Activated T-cell treated with anti-CD3 and anti-CD28 coated beads, Interleukin-2, amount 50 U/mL, for 72 hours (primary cell): ENCODE measurements at regions not wholly inside any gene's neighbourhood (a gene's known extent, or its start where the extent isn't known, plus 50 kb on each side); places are given as distances from the start of the nearest gene placed in this dataset.
"Not testable (repeated sequence)": the region's sequence is repeated elsewhere in the genome, so short reads cannot be mapped to it uniquely, and the experiment has no call there.

Experiments
- ATAC-seq, 2 donors: fragments of 150-1000 bp; cut with Tn5 transposase; replicated peaks in 1 of 2; 2 replicates each; pipeline ENCODE4 v1.10.0; 2021; ENCODE audit warnings: moderate library complexity in 2 of 2, mild to moderate bottlenecking in 1 of 2
- DNase-seq, 2 donors: peaks; one replicate each; pipeline ENCODE4 v3.0.0; 2021 to 2022; ENCODE audit warnings: mixed read lengths in 1 of 2
- H3K27ac Mint-ChIP-seq: one replicate; pipeline ENCODE4 v1.8.0; 2022; ENCODE audit warnings: mild to moderate bottlenecking, moderate library complexity, mixed read lengths
- H3K27me3 Mint-ChIP-seq: one replicate; pipeline ENCODE4 v1.8.0; 2022; ENCODE audit warnings: low read depth, mixed read lengths
- H3K36me3 Mint-ChIP-seq, 2 donors: one replicate each; pipeline ENCODE4 v1.8.0; 2022; ENCODE audit warnings: mixed read lengths in 2 of 2, mild to moderate bottlenecking in 1 of 2; ENCODE audit not compliant: insufficient read depth in 2 of 2
- H3K4me1 Mint-ChIP-seq: one replicate; pipeline ENCODE4 v1.8.0; 2022; ENCODE audit warnings: low read depth, mixed read lengths
- H3K4me3 Mint-ChIP-seq, 2 donors: one replicate each; pipeline ENCODE4 v1.8.0; 2022; ENCODE audit warnings: mild to moderate bottlenecking in 2 of 2, mixed read lengths in 2 of 2, moderate library complexity in 2 of 2
- H3K9me3 Mint-ChIP-seq, 2 donors: one replicate each; pipeline ENCODE4 v1.8.0; 2022; ENCODE audit warnings: mixed read lengths in 2 of 2

DNA sequence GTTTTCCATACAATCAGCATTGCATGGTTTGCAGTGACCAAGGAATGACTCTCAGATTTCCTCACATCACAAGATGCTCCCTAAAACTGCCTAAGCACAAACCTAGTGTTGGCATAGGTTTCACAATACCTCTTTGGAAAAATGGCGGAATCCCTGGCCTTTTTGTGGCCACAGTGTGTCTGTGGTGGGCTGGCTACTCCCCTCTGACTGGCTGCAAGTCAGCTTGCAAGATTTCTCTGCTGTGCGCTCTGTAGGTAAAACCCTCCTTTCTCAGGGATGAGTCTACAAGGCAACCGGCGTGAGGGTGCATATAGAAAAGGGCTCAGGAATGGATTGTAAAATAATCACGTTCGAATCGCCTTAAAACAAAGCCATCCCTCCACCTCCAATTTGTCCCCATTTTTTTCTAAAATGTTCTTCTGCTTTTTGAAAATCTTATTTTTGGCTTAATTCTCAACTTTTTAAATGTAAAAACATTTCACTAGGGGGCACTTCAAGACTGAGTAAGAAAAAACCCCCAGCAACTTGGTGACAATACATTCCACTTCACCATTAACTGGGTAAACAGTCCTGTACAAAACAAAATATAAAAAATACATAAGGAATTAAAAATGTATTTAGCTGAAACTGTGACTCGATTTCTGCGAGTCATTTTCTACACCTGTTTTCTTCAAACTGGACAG, 235.6 kb downstream of the STIM2 start:
- Mint-ChIP-seq H3K36me3 (no peaks in the 10 kb centered on the region), H3K27me3 (peaks cover 11% of the 10 kb centered on the region), H3K4me1 (no peaks in the 10 kb centered on the region), H3K9me3 (no peaks in the 10 kb centered on the region), H3K27ac (no peak overlapping the region), H3K4me3 (no peak overlapping the region)
- DNase-seq (no peak), ATAC-seq (no peak)

DNA sequence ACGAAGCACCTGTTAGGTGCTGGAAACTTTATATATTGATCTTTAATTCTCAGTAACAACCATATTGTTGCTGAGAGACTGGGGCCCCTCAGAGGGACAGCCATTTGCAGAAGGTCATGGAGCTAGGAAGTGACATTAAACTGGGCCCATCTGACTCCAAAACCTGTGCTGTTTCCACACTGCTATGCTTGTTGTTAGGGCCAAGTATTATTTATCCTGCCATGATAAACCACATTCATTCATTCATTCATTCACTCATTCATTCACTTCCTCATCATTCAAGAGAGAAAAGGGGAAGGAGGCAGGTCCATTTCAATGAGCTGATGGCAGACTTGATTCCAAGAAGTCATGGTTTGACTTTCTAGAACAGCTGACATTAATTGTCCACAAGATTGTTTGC, 237.4 kb downstream of the STIM2 start:
- H3K36me3 Mint-ChIP-seq, result no peaks in the 10 kb centered on the region
- no peak for DNase-seq
- H3K27me3 Mint-ChIP-seq, result peaks cover 11% of the 10 kb centered on the region
- H3K4me3 Mint-ChIP-seq, result no peak overlapping the region
- no peak overlapping the region for H3K27ac Mint-ChIP-seq
- no peaks in the 10 kb centered on the region for H3K9me3 Mint-ChIP-seq
- no peak for ATAC-seq
- H3K4me1 Mint-ChIP-seq, result no peaks in the 10 kb centered on the region

DNA sequence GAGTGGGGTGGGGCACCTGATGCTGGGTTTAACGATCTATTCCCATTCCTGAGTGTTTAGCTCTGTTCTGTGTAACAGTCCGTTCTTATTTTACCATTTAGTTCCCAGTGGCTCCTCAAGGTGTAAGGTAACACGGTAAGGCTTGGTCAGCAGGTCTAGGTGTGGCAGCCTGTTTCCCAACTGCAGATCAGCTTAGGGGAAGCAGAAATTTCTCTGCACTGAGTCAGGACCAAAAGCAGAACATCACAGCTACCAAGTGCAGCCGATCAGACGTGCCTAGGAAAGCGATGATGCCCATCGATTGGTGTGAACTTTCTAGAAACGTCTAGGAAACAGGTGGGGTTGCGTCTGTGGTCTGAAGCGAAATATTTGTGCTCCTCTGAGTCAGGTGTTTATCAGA, 240.1 kb downstream of the STIM2 start:
- Mint-ChIP-seq H3K36me3 (no peaks in the 10 kb centered on the region), H3K4me3 (no peak overlapping the region), H3K27me3 (peaks cover 22% of the 10 kb centered on the region), H3K27ac (no peak overlapping the region), H3K9me3 (no peaks in the 10 kb centered on the region), H3K4me1 (peaks cover 7% of the 10 kb centered on the region)
- ATAC-seq, result no peak
- no peak for DNase-seq

DNA sequence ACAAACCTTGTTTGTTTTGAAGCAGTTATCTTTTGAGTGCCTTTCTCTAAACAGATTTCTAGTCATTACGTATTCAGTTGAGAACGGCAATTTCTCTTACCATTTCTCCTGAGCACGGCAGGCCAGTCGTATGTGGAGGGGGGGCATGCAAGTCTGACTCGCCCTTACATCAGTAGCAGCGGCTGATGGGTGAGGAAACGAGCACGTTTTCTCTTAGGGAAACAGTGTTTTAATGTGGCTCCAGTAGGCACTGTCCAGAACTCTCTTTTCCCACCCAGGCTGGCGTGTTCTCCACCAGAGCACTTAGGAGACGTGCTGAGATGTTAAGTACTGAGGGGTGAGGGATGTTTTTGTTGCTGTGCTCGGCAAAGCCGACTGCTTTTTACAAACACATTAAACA, 240.5 kb downstream of the STIM2 start:
- no peaks in the 10 kb centered on the region for H3K9me3 Mint-ChIP-seq
- H3K4me1 Mint-ChIP-seq, result peaks cover 7% of the 10 kb centered on the region
- H3K27ac Mint-ChIP-seq, result no peak overlapping the region

DNA sequence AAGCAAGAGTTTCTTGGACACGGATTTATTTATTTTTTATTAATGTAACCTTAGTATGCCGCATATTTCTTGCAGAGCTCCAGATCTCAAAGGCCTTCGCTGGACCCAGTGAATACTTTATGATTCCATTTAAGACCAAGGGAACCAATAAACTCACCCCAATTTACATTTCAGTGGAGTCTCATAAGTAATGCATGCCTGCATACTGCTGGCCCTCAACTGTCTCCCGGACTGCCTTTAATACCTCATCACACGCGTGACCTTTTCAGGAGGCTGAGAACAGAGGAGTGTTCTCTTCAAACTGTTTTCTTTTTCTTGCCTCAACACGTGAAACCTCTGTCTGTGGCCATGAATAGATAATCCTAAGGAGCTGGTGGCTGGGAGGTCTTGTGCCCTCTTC, 240.9 kb downstream of the STIM2 start:
- no peak for DNase-seq
- Mint-ChIP-seq H3K4me1 (peaks cover 7% of the 10 kb centered on the region), H3K27ac (no peak overlapping the region), H3K36me3 (no peaks in the 10 kb centered on the region), H3K9me3 (no peaks in the 10 kb centered on the region), H3K27me3 (peaks cover 29% of the 10 kb centered on the region), H3K4me3 (no peak overlapping the region)
- no peak for ATAC-seq

More for the DNA sequence above, 240.5 kb downstream of the STIM2 start:
- DNase-seq (no peak), ATAC-seq (no peak)
- H3K27me3 Mint-ChIP-seq, result peaks cover 27% of the 10 kb centered on the region
- no peaks in the 10 kb centered on the region for H3K36me3 Mint-ChIP-seq
- no peak overlapping the region for H3K4me3 Mint-ChIP-seq

DNA sequence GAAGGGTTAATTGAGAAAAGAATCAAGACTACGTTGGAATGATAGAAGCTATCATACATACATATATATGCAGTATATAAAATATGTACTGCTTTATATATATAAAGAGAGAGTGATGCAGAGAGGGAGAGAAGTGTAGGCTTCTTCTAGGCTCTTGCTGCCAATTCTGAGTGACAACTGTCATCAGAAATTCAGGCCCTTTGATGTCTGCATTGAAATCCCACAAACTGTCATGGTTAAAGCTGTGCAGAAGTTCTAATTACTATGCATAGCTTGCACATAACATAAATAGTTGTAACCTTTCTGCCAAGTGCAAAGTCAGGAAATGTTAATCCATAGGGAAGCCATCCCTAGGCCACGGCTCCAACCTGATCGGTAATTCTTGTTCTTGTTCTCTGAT, 251.0 kb downstream of the STIM2 start:
- Mint-ChIP-seq H3K4me1 (no peaks in the 10 kb centered on the region), H3K4me3 (no peak overlapping the region), H3K9me3 (no peaks in the 10 kb centered on the region), H3K36me3 (no peaks in the 10 kb centered on the region), H3K27me3 (no peaks in the 10 kb centered on the region), H3K27ac (no peak overlapping the region)
- DNase-seq, result no peak
- no peak for ATAC-seq

DNA sequence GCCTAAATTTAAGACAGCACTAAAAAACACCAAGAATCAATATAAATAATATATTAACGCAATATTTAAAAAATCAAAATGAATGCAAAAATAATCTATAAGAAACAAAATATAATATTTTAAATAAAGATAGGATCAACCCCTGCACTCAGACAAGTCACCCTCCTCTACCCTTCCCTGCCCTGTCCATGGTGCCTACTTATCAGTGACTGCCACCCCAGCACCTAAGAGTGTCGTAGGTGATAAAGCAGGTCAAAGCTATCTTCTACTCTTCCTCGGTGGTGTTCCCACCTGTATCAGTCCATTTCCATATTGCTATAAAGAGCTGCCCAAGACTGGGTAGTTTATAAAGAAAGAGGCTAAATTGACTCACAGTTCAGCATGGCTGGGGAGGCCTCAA, 251.9 kb downstream of the STIM2 start:
- H3K4me3 Mint-ChIP-seq, result no peak overlapping the region
- no peak for ATAC-seq
- H3K27ac Mint-ChIP-seq, result no peak overlapping the region
- H3K27me3 Mint-ChIP-seq, result no peaks in the 10 kb centered on the region
- H3K9me3 Mint-ChIP-seq, result no peaks in the 10 kb centered on the region
- H3K36me3 Mint-ChIP-seq, result no peaks in the 10 kb centered on the region
- H3K4me1 Mint-ChIP-seq, result no peaks in the 10 kb centered on the region
- DNase-seq, result no peak

DNA sequence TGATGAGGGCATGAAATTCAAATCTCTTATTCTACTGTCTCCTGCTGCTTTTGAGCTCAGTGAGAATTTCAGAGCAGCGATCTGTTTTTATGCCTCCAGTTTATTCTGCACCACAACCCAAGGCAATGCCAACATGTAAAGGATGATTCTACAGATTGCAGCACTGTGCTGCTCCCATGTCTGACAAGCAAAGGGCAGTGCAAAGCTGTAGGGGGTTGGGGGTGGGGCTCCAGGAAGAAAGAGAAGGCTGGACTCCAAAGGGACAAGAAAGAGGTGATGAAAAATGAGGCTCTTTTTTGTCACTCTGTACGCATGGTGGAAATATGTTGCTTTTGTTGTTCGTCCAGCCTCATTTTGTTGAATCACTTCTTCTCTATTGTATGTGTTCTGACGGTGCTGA, 254.6 kb downstream of the STIM2 start:
- DNase-seq, result no peak
- ATAC-seq, result no peak

DNA sequence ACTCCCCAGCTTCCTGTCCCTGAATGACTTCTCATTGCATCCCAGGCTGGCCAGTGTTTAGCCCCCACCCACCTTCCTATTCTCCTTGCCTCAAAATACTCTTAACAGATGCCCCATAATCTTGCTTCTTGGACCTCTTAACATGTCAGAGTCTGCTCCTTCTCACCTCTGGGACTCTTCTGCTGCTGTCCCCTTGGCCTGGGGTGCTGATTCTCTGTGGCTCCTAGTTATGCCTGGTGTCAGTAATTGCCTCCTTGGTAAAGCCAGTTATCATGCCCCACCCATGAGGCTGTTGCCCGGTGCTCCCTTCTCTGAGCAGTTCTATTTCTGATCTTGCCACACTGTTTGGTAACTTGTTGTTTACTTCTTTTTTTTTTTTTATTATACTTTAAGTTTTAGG, 256.8 kb downstream of the STIM2 start:
- H3K4me3 Mint-ChIP-seq, result no peak overlapping the region
- no peak for ATAC-seq
- no peaks in the 10 kb centered on the region for H3K36me3 Mint-ChIP-seq
- H3K4me1 Mint-ChIP-seq, result no peaks in the 10 kb centered on the region
- no peak for DNase-seq
- H3K27me3 Mint-ChIP-seq, result no peaks in the 10 kb centered on the region
- peaks cover 0 to 1% of the 10 kb centered on the region in 2 donors for H3K9me3 Mint-ChIP-seq
- no peak overlapping the region for H3K27ac Mint-ChIP-seq

More for the DNA sequence above, 254.6 kb downstream of the STIM2 start:
- no peaks in the 10 kb centered on the region for H3K27me3 Mint-ChIP-seq
- no peaks in the 10 kb centered on the region for H3K36me3 Mint-ChIP-seq
- H3K27ac Mint-ChIP-seq, result no peak overlapping the region
- H3K9me3 Mint-ChIP-seq, result peaks cover 0 to 1% of the 10 kb centered on the region in 2 donors
- H3K4me3 Mint-ChIP-seq, result no peak overlapping the region
- no peaks in the 10 kb centered on the region for H3K4me1 Mint-ChIP-seq

DNA sequence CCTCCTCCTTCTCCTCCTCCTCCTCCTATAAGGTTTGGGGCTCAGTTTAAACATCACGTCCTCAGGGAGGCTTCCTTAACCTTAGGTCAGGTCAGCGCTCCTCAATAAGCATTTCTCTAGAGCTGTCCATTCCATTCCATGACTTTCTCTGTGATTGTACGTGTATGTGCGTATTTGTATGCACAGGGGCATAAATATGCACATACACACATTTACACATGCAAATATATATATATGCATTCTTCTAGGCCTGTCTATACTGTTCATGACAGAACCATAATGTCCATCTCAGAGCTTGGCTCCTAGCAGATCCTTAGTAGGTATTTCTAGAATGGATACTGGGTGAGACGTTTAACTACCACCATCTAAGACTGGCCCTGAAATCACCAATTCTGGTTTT, 258.6 kb downstream of the STIM2 start:
- Mint-ChIP-seq H3K27ac (no peak overlapping the region), H3K9me3 (peaks cover 0 to 1% of the 10 kb centered on the region in 2 donors)

DNA sequence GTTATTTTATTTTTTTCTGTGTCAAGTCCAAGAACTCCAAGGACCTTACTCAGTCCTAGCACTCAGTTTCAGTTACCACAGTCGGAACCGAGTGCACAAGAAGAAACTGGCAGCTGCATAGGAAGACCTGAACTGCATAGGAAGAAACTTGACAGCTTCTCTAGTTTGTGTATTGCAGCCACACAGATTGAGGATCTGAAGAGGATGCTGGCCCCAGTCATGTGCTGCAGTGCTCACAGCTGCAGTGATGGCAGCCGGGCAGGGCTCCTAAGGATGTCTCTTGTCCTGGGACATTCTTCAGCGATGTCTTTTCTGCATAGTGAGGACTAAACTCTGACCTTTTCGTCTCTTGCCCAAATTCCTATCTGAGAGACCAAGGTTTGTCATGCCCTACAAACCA, 261.2 kb downstream of the STIM2 start:
- Mint-ChIP-seq H3K27me3 (no peaks in the 10 kb centered on the region), H3K36me3 (no peaks in the 10 kb centered on the region), H3K9me3 (peaks cover 0 to 3% of the 10 kb centered on the region in 2 donors), H3K4me3 (no peak overlapping the region), H3K27ac (no peak overlapping the region), H3K4me1 (no peaks in the 10 kb centered on the region)
- DNase-seq, result no peak
- no peak for ATAC-seq

More for the DNA sequence above, 258.6 kb downstream of the STIM2 start:
- no peaks in the 10 kb centered on the region for H3K4me1 Mint-ChIP-seq
- no peaks in the 10 kb centered on the region for H3K27me3 Mint-ChIP-seq
- ATAC-seq, result no peak
- no peaks in the 10 kb centered on the region for H3K36me3 Mint-ChIP-seq
- no peak for DNase-seq
- H3K4me3 Mint-ChIP-seq, result no peak overlapping the region

DNA sequence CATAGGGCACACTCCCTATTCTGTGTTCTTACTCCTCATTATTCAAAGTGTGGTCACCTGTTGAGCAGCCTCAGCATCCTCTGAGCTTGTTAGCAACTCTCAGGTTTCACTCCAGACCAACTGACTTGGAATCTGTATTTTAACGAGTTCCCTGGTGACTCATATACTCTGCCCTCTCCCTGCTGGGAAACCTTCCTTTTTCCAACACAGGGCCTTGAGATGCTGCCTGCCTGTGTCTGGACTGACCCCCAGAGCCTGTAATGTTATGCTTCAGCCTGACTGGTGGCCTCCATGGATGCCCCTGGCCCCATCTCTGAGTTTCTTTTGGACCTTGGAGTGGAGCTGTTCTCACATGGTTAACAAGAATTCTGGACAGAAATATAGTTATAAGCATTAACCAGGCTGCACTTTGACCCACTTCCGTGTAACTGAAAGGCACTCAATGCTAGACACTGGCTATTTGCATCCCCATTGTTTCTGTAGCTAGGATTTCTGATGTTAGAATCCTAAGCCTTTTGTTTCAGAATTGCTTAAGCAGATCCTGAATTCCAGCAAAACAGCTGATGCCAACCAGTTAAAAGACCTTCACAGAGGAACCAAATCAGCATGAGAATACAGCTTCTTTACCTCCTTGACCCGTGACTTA, 262.6 kb downstream of the STIM2 start:
- Mint-ChIP-seq H3K4me1 (no peaks in the 10 kb centered on the region), H3K36me3 (no peaks in the 10 kb centered on the region), H3K4me3 (no peak overlapping the region), H3K27ac (no peak overlapping the region), H3K27me3 (no peaks in the 10 kb centered on the region), H3K9me3 (peaks cover 0 to 3% of the 10 kb centered on the region in 2 donors)
- no peak for ATAC-seq
- no peak for DNase-seq

DNA sequence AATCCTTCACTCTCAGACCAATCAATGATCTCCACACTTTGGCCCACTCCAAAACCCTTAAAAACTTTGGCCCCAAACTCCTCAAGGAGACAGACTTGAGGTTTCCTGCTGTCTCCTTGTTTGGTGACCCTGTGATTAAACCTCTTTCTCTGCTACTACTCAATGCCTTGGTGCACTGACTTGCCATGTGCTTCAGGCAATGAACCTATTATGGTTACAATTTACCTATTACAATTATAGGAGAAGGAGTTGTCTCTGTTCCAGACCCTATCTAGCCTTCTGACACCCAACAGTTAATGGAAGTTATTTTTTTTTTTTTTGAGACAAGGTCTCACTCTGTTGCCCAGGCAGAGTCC, 263.1 kb downstream of the STIM2 start:
- ATAC-seq, result no peak
- Mint-ChIP-seq H3K9me3 (peaks cover 0 to 3% of the 10 kb centered on the region in 2 donors), H3K4me3 (no peak overlapping the region), H3K27ac (no peak overlapping the region), H3K27me3 (peaks cover 4% of the 10 kb centered on the region), H3K4me1 (no peaks in the 10 kb centered on the region), H3K36me3 (no peaks in the 10 kb centered on the region)
- DNase-seq, result no peak

DNA sequence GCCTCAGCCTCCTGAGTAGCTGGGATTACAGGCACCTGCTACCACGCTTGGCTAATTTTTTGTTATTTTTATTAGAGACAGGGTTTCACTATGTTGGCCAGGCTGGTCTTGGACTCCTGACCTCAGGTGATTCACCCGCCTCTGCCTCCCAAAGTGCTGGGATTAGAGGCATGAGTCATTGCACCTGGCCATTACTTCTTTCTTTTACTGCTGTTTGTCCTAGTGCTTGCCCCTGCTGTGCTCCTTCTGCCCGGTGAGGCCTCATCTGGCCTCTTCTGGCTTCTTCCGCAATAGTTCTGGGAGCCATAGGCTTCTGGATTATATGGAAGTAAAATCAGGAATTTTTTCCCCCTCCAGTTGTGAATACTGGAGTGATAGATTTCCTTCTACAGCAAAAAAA, 266.3 kb downstream of the STIM2 start:
- H3K9me3 Mint-ChIP-seq, H3K4me3 Mint-ChIP-seq, DNase-seq, H3K36me3 Mint-ChIP-seq, H3K27ac Mint-ChIP-seq, H3K4me1 Mint-ChIP-seq, ATAC-seq, H3K27me3 Mint-ChIP-seq: not testable (repeated sequence)
